M059J (cell line): ENCODE measurements at regions not wholly inside any gene's neighbourhood (a gene's known extent, or its start where the extent isn't known, plus 50 kb on each side); places are given as distances from the start of the nearest gene placed in this dataset.
A peak's percentile ranks its signal among the peaks of the same experiment; 100 is the strongest.
"Not testable (repeated sequence)": the region's sequence is repeated elsewhere in the genome, so short reads cannot be mapped to it uniquely, and the experiment has no call there.

Experiments
- DNase-seq: peaks from one replicate; pipeline ENCODE4 v3.0.0-alpha.2; 2012; ENCODE audit warnings: low read depth

GRCh38 chr7:131961054-131961680 lies 404.7 kb upstream of the PODXL start:
- DNase-seq, result no peak

GRCh38 chr7:131959106-131959812 lies 402.8 kb upstream of the PODXL start:
- DNase-seq, result no peak

DNA sequence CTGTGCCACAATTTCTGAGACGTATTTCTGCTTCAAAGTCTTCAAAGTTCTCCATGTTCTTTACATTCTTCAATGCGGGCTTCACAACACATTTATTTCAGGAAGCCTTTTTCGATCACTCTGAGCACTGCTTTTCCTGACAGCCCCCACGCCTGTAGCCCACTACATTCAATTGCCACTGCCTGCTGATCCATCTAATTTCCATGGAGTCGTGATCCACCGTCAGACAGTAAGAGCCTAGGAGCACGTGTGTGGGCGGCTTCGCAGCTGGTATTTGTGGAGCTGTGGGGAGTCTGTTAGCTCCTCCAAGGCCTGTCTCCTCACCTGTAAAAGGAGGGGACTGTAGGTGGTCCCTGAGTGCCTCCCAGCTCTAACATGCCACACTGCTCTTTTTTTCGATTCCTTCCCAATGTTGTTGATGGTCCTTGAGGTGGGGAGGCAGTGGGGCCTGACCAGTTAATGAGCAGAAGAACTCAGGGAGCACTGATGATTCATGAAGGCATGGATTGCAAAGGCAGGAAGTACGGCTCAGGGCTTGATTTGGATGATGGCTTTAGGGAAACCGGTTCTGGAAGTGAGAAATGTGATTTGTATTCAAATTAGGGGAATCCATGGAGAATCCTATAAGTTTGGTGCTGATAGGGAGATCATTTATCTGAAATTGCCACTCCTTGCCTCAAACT lies 401.1 kb upstream of the PODXL start:
- DNase-seq, result peak; percentile 52

GRCh38 chr7:131956864-131957263 lies 400.4 kb upstream of the PODXL start:
- DNase-seq, result no peak

DNA sequence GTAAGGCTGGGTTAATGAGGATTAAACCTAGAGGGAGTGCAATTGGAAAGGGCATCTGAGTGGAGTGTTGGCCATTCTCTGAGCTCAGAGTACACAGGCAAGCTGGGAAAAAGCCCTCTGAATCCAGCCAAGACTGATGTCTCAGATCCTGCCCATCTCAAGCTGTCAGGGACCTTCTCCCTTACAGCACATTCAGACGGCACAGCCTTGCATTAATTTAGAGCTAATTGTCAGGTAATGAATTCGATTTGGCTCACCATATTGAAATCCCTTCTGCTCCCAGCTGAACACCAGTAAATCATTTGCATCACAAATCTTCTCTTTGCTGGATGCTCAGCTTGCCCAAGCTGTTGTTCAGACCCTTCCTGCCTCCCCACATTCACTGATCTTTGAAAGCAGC lies 399.3 kb upstream of the PODXL start:
- no peak for DNase-seq

- peak; percentile 33 for DNase-seq
Observed at GRCh38 chr7:131953184-131953583, 396.8 kb upstream of the PODXL start.

DNA sequence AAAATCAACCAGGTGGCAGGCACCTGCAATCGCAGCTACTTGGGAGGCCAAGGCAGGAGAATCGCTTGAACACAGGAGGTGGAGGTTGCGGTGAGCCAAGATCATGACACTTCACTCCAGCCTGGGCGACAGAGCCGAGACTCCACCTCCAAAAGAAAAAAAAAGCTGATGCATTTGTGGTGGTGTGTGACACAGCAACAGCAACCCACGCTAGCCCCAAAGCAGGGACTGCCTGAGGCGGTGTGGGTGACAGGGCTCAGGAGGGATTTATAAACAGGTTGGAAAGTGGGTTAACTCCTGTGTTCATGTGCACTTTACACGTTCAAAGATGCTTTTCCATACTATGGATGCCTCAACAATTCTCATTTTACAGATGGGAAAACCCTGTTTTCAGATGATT lies 395.9 kb upstream of the PODXL start:
- peak; percentile 27 for DNase-seq

DNA sequence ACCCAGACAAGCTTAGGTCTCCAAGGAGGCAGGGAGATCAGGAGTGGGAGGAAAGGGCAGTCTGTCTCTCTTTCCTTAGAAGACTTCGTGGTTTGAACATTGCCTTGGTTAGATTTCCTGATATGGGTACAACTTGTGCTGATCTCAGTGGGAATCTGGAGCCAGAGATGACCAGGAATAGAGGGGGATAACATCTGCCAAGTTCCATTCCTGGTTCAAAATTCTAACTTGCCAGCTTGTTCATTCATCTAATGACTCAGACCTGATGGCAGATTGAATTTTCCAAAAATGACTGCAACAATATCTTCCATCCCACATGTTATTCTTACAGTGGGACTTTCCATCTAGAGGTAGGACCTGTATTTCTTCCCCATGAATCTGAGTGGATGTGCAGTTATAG lies 394.3 kb upstream of the PODXL start:
- DNase-seq, result no peak

- no peak for DNase-seq
Observed at GRCh38 chr7:131949659-131950058, 393.2 kb upstream of the PODXL start.

DNA sequence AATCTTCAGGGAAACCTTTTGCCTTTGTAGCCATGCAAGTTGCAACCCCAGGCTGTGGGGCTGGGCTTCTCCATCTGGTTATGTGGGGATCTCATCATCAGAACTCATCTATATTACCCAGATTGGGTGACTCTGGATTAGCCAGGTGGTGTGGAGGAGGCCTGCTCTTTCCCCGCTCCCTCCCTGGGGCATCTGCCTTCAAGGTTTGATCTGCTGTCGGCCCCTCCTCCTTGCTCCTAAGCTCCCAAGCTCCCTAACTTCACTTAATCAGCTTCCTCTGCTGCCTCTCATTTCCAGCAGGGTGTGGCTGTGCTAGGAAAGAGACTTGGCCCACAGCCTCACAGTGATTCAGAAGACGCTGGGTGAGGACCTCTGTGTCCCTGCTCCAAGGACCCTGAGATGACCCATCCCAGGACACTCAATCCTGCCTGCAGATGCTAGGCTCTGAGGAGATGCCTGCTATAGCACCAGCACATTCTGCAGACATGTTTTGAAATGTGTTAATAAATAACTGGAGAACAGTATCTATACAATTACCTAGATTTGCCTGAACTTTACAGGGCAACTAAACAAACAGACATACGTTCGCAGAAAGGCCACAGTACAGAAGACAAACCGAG lies 392.1 kb upstream of the PODXL start:
- DNase-seq, result peak; percentile 25

DNA sequence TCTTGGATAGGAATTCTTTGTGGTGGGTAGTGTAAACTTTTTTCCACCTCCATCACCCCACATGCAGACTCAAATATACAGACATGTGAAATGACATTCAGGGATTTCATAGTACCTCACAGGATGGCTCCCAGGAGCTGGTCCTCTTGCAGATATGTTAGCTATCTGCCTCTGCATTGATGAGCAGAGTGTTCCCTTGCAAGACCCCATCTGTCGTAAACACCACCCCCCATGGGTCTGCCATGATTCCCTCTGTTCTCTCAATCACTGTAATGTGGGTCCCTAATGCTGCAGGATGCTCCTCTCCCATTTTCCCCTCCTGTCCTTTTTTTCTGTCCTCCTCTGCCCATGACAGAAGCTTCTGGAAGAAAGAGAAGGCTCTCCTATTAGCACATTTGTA lies 391.2 kb upstream of the PODXL start:
- DNase-seq, result no peak

DNA sequence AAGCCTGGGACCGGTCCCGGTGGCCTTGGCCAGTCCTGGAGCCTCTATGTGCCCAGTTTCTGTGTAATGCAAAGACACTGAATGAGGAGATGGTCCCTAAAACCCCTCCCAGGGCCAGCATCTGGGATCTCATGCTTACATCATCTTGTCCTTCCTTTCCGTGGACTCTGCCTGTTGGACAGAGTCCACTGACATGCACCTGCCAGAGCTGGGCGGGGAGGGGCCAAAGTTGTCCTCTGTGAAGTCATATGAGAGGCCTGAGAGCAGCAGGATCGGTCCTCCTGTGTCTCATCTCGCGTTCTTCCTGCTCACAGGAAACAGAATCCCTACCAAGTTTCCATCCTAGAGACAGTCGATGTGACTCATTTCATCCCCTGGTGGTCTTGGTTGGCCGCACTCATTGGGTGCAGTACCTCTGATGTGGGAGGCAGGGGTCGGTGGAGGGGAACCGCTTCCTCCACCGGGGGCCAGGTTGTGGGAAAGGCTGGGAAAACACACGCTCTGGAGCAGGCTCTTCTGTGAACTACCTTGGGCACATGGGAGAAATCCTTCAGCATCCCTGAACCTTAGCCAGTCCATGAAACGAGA lies 389.6 kb upstream of the PODXL start:
- DNase-seq, result no peak

DNA sequence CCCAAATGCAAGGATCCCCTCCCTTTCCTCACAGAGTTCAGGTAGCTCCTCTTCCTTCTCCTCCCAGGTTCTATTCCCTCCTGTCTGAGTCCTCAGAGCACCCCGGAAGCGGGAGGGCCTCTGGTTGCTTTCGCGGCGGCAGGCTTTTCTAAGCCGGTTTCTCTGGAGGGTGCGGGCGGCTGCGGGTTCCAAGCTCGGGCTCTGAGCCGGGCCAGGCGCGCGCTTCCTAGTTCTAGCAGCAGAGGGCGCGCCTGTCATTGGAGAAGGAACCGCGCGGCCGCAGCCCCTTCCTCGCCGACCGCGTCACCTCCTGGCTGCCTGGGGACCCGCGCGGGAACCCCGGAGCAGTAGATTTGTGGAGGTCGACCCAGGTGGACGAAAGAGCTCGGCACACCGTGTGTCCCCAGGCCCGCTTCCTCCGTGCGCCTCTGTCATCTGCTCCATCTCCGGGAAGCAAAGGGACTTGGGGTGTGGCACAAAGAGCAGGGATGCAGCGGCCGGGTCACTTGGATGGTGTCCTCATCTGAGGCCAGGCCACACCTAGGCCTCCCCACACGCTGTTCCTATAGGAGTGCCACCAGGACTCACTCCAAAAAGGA lies 389.0 kb upstream of the PODXL start:
- peak; percentile 45 for DNase-seq

GRCh38 chr7:131944556-131945069 lies 388.2 kb upstream of the PODXL start:
- DNase-seq, result no peak

- no peak for DNase-seq
Observed at GRCh38 chr7:131943646-131944045, 387.2 kb upstream of the PODXL start.

GRCh38 chr7:131943211-131943610 lies 386.8 kb upstream of the PODXL start:
- DNase-seq, result no peak

GRCh38 chr7:131942287-131943150 lies 386.1 kb upstream of the PODXL start:
- no peak for DNase-seq

DNA sequence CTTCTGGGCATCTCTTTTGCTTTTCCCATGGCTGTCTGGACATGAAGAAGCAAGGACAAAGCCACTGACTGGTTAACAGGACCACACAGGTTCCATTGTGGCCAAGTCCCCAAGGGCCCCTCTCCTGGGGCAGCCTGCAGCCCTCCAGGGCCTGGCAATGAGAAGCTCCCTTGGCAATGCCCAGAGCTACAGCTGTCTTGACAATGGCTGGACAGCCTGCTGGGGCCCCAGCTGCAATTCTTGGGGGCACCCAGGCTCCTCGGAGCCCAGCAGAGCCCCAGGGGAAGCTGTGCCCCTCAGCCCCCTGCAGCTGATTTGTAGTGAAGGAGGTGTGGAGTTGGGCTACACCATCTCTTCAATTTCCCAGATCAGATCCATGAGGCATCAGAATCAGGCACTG lies 384.9 kb upstream of the PODXL start:
- DNase-seq, result no peak

- DNase-seq, result no peak
Observed at GRCh38 chr7:131940621-131941165, 384.3 kb upstream of the PODXL start.

DNA sequence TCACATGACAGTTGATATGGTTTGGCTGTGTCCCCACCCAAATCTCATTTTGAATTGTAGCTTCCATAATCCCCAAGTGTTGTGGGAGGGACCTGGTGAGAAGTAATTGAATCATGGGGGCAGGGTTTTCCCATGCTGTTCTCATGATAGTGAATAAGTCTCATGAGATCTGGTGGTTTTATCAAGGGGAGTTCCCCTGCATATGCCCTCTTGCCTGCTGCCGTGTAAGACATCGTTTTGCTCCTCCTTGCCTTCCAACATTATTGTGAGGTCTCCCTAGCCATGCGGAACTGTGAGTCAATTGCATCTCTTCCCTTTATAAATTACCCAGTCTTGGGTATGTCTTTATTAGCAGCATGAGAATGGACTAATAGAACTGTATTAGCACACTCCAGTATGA lies 382.4 kb upstream of the PODXL start:
- not testable (repeated sequence) for DNase-seq
